ENCODE measurements at regions not wholly inside any gene's neighbourhood (a gene's known extent, or its start where the extent isn't known, plus 50 kb on each side); places are given as distances from the start of the nearest gene placed in this dataset.
"Not testable (repeated sequence)": the region's sequence is repeated elsewhere in the genome, so short reads cannot be mapped to it uniquely, and the experiment has no call there.

GRCh38 chr15:96914081-96914480 lies 583.6 kb downstream of the NR2F2 start:
- DNase-seq (ENCODE audit: low read depth, low spot score) = no peak

- DNase-seq (ENCODE audit: low read depth, low spot score) = no peak
These were observed 586.2 kb downstream of the NR2F2 start for GRCh38 chr15:96916750-96917149.

- no peak for DNase-seq (ENCODE audit: low read depth, low spot score)
These were observed 594.1 kb downstream of the NR2F2 start for GRCh38 chr15:96924570-96924969.

- DNase-seq (ENCODE audit: low read depth, low spot score) = no peak
These were observed 617.1 kb downstream of the NR2F2 start for GRCh38 chr15:96947296-96948229.

GRCh38 chr15:96948981-96949380 lies 618.5 kb downstream of the NR2F2 start:
- no peak for DNase-seq (ENCODE audit: low read depth, low spot score)

- DNase-seq (ENCODE audit: low read depth, low spot score) = no peak
These were observed 628.2 kb downstream of the NR2F2 start for GRCh38 chr15:96958721-96959120.

- no peak for DNase-seq (ENCODE audit: low read depth, low spot score)
These were observed 629.0 kb downstream of the NR2F2 start for GRCh38 chr15:96959501-96959900.

- DNase-seq (ENCODE audit: low read depth, low spot score) = no peak
These were observed 630.4 kb downstream of the NR2F2 start for GRCh38 chr15:96960711-96961480.

- DNase-seq (ENCODE audit: low read depth, low spot score) = no peak
These were observed 636.1 kb downstream of the NR2F2 start for GRCh38 chr15:96966554-96966953.

- no peak for DNase-seq (ENCODE audit: low read depth, low spot score)
These were observed 639.5 kb downstream of the NR2F2 start for GRCh38 chr15:96969732-96970710.

GRCh38 chr15:96972201-96972600 lies 641.7 kb downstream of the NR2F2 start:
- no peak for DNase-seq (ENCODE audit: low read depth, low spot score)

- no peak for DNase-seq (ENCODE audit: low read depth, low spot score)
These were observed 644.3 kb downstream of the NR2F2 start for GRCh38 chr15:96974761-96975160.

GRCh38 chr15:96977886-96978285 lies 647.4 kb downstream of the NR2F2 start:
- no peak for DNase-seq (ENCODE audit: low read depth, low spot score)

GRCh38 chr15:96978937-96979473 lies 648.5 kb downstream of the NR2F2 start:
- DNase-seq (ENCODE audit: low read depth, low spot score) = no peak

GRCh38 chr15:96984121-96984671 lies 653.7 kb downstream of the NR2F2 start:
- DNase-seq (ENCODE audit: low read depth, low spot score) = not testable (repeated sequence)

GRCh38 chr15:96992817-96993216 lies 662.3 kb downstream of the NR2F2 start:
- DNase-seq (ENCODE audit: low read depth, low spot score) = no peak

GRCh38 chr15:96997538-96997937 lies 667.0 kb downstream of the NR2F2 start:
- no peak for DNase-seq (ENCODE audit: low read depth, low spot score)

- no peak for DNase-seq (ENCODE audit: low read depth, low spot score)
These were observed 678.5 kb downstream of the NR2F2 start for GRCh38 chr15:97009031-97009431.

GRCh38 chr15:97012986-97013385 lies 682.5 kb downstream of the NR2F2 start:
- no peak for DNase-seq (ENCODE audit: low read depth, low spot score)

- no peak for DNase-seq (ENCODE audit: low read depth, low spot score)
These were observed 683.0 kb downstream of the NR2F2 start for GRCh38 chr15:97013491-97013890.

GRCh38 chr15:97014001-97014400 lies 683.5 kb downstream of the NR2F2 start:
- no peak for DNase-seq (ENCODE audit: low read depth, low spot score)
